Thyroid gland (tissue), 4 donors: ENCODE measurements at regions not wholly inside any gene's neighbourhood (a gene's known extent, or its start where the extent isn't known, plus 50 kb on each side); places are given as distances from the start of the nearest gene placed in this dataset.
A peak's percentile ranks its signal among the peaks of the same experiment; 100 is the strongest.

Experiments
- DNase-seq, 2 donors: peaks; one replicate each; pipeline ENCODE4 v3.0.0-alpha.2; 2019
- H3K27ac ChIP-seq, 3 donors: fragments of 200-600 bp; sonication (generic); 1 replicate in 2 of 3; 2 replicates in 1 of 3; pipeline ENCODE4 v1.5.1; 2016 to 2019; ENCODE audit warnings: mild to moderate bottlenecking in 1 of 3, moderate library complexity in 1 of 3
- H3K27me3 ChIP-seq: fragments of 200-600 bp; sonication (generic); one replicate; pipeline ENCODE4 v1.5.1; 2019
- H3K36me3 ChIP-seq, 2 donors: fragments of 200-600 bp; sonication (generic); one replicate each; pipeline ENCODE4 v1.5.1; 2016 to 2019
- H3K4me1 ChIP-seq, 2 donors: fragments of 200-600 bp; sonication (generic); one replicate each; pipeline ENCODE4 v1.5.1; 2017 to 2019
- H3K4me3 ChIP-seq, 3 donors: fragments of 200-600 bp; sonication (generic); replicated peaks in 1 of 3; 1 replicate in 2 of 3; 2 replicates in 1 of 3; pipeline ENCODE4 v1.5.1; 2016; ENCODE audit warnings: mild to moderate bottlenecking in 1 of 3
- H3K9me3 ChIP-seq: fragments of 200-600 bp; sonication (generic); one replicate; pipeline ENCODE4 v1.5.1; 2017
- CTCF ChIP-seq, 6 experiments: fragments of 200-600 bp in 3 of 6; fragments of 450-650 bp in 3 of 6; sonication (generic) in 3 of 6; IDR thresholded peaks; one replicate each; pipeline ENCODE4 v1.5.1; 2016 to 2019; ENCODE audit warnings: antibody characterized with exemption in 6 of 6, mild to moderate bottlenecking in 2 of 6, inconsistent platforms in 1 of 6, moderate library complexity in 1 of 6
- POLR2A ChIP-seq, 2 donors: fragments of 450-650 bp; IDR thresholded peaks; one replicate each; pipeline ENCODE4 v1.6.1; 2017; ENCODE audit warnings: antibody characterized with exemption in 2 of 2, mild to moderate bottlenecking in 2 of 2, moderate library complexity in 1 of 2
- WGBS, 2 donors: methylation state at CpG; one replicate each; pipeline ENCODE4 v1.1.5; 2017; 5-methylcytosine and 5-hydroxymethylcytosine counted together
- intact Hi-C: fragments of 100-400 bp; cut with DNase I; formaldehyde crosslinking; loops from one replicate; pipeline ENCODE4 v1.15.1; 2023

GRCh38 chr15:67953299-67953698 lies 100.8 kb upstream of the PIAS1 start:
- WGBS, 2 donors, result 89 to 90% methylated on average over 2 of the region's 2 CpGs

GRCh38 chr15:67955252-67955651 lies 98.9 kb upstream of the PIAS1 start:
- Histone ChIP-seq H3K27ac (peak overlapping the region; percentile 27 to 80 (median 74)), H3K27me3 (no peaks in the 10 kb centered on the region), H3K4me1 (peaks cover 11 to 17% of the 10 kb centered on the region in 2 donors), H3K9me3 (no peaks in the 10 kb centered on the region), H3K36me3 (no peaks in the 10 kb centered on the region), H3K4me3 (no peak overlapping the region)
- TF ChIP-seq POLR2A (IDR thresholded peaks at IDR 0.05), result no peak
- no peak for TF ChIP-seq CTCF (IDR thresholded peaks at IDR 0.05)
- intact Hi-C loops, result no loop called here
- no peak for DNase-seq
- 81 to 92% methylated on average over 6 of the region's 6 CpGs for WGBS, 2 donors

More at GRCh38 chr15:67953299-67953698, 100.8 kb upstream of the PIAS1 start:
- no peaks in the 10 kb centered on the region for H3K36me3 ChIP-seq
- H3K27me3 ChIP-seq, result no peaks in the 10 kb centered on the region
- no peak overlapping the region for H3K4me3 ChIP-seq
- no peak for TF ChIP-seq CTCF (IDR thresholded peaks at IDR 0.05)
- TF ChIP-seq POLR2A (IDR thresholded peaks at IDR 0.05), result no peak
- intact Hi-C loops, result no loop called here
- no peaks in the 10 kb centered on the region for H3K9me3 ChIP-seq
- no peak overlapping the region for H3K27ac ChIP-seq
- no peak for DNase-seq
- H3K4me1 ChIP-seq, result peaks cover 11 to 17% of the 10 kb centered on the region in 2 donors

- H3K9me3 ChIP-seq, result no peaks in the 10 kb centered on the region
- no peaks in the 10 kb centered on the region for H3K36me3 ChIP-seq
- no peak for DNase-seq
- intact Hi-C loops, result no loop called here
- H3K27me3 ChIP-seq, result no peaks in the 10 kb centered on the region
- 68 to 77% methylated on average over 2 of the region's 2 CpGs for WGBS, 2 donors
- TF ChIP-seq CTCF (IDR thresholded peaks at IDR 0.05) (no peak), POLR2A (IDR thresholded peaks at IDR 0.05) (no peak)
- no peak overlapping the region for H3K4me3 ChIP-seq
- H3K27ac ChIP-seq, result no peak overlapping the region
- H3K4me1 ChIP-seq, result peaks cover 26 to 33% of the 10 kb centered on the region in 2 donors
Observed at GRCh38 chr15:67957435-67958132, 96.5 kb upstream of the PIAS1 start.

GRCh38 chr15:67967871-67968431 lies 86.2 kb upstream of the PIAS1 start:
- peak; percentile 88 for DNase-seq
- H3K36me3 ChIP-seq, result no peaks in the 10 kb centered on the region
- intact Hi-C loops, result no loop called here
- peak overlapping the region in 2 of 3 donors; percentile 6 to 36 for H3K4me3 ChIP-seq
- no peaks in the 10 kb centered on the region for H3K27me3 ChIP-seq
- no peaks in the 10 kb centered on the region for H3K9me3 ChIP-seq
- 4 to 9% methylated on average over 17 to 28 of the region's 30 CpGs for WGBS, 2 donors
- H3K4me1 ChIP-seq, result peaks cover 10 to 14% of the 10 kb centered on the region in 2 donors
- H3K27ac ChIP-seq, result peak overlapping the region in 1 of 3 donors; percentile 42
- TF ChIP-seq POLR2A (IDR thresholded peaks at IDR 0.05), result peak in 1 of 2 donors; percentile 68
- TF ChIP-seq CTCF (IDR thresholded peaks at IDR 0.05), result peak in 1 of 6 experiments; percentile 12

GRCh38 chr15:67968564-67968963 lies 85.6 kb upstream of the PIAS1 start:
- TF ChIP-seq POLR2A (IDR thresholded peaks at IDR 0.05) (no peak), CTCF (IDR thresholded peaks at IDR 0.05) (no peak)
- Histone ChIP-seq H3K9me3 (no peaks in the 10 kb centered on the region), H3K4me3 (no peak overlapping the region), H3K27ac (peak overlapping the region in 1 of 3 donors; percentile 42), H3K27me3 (no peaks in the 10 kb centered on the region), H3K4me1 (peaks cover 10 to 14% of the 10 kb centered on the region in 2 donors), H3K36me3 (no peaks in the 10 kb centered on the region)
- 60 to 66% methylated on average over 6 of the region's 6 CpGs for WGBS, 2 donors
- no peak for DNase-seq
- intact Hi-C loops, result no loop called here
